GM12873 (cell line): ENCODE measurements at regions not wholly inside any gene's neighbourhood (a gene's known extent, or its start where the extent isn't known, plus 50 kb on each side); places are given as distances from the start of the nearest gene placed in this dataset.

Source experiments
- CTCF ChIP-seq: IDR thresholded peaks from 2 replicates; pipeline ENCODE4 v1.5.1; 2012; ENCODE audit warnings: low read depth, mild to moderate bottlenecking, moderate library complexity, low read length, control low read depth; ENCODE audit not compliant: insufficient read depth; ENCODE audit errors: missing control alignments

GRCh38 chr13:80245162-80245733 lies 95.7 kb downstream of the SPRY2 start:
- TF ChIP-seq CTCF = no peak

- no peak for TF ChIP-seq CTCF
Observed at GRCh38 chr13:80244574-80244973, 96.4 kb downstream of the SPRY2 start.

DNA sequence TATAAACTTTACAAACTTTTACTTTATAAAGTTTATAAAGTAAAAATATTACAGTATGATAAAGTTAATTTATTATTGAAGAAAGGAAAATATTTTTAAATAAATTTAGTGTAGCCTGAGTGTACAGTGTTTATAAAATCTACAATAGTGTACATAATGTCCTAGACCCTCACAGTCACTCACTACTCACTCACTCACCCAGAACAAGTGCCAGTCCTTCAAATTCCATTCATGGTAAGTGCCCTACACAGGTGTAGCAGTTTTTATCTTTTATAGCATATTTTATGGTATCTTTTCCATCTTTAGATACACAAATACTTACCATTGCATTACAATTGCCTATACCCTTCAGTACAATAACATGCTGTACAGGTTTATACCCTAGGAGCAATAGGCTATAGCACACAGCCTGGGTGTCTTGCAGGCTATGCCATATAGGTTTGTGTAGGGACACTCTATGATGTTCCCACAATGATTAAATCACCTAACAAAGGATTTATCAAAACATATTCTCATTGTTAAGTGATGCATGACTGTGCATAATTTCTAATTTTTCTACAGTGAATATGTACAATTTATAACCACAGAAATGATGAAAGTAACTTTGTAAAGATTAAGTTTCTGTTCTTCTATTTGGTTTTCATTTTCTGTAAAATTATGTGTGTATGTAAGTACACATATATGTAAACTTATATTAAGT lies 98.0 kb downstream of the SPRY2 start:
- no peak for TF ChIP-seq CTCF

DNA sequence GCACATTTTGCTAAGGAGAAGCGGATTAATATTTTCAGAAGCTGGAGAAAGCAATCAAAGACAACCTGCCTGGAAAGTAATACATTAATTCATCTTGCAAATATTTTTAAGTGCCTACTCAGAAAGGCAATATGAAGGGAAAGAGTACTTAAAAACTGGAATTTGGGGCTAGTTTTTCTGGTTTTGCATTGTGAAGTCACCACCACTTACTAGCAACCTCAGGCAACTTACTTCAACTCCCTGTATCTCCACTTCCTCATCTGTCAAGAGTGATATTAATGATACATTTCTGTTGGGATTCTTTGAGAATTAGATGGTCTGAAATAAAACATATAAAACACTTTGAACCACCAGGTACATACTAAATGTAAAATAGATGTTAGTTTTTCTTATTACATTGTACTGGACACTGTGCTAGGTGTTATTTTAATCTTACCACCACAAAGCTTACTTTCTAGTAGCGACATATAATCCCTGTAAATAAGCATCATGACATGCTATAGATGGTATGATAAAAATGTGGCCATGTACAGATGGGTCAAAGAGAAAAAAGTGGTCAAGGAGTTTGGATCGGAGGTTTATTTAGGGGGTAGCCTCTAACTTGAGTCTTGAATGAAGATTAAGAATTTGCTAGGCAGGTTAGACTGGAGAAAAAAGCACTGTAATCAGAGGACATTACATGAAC lies 101.2 kb downstream of the SPRY2 start:
- no peak for TF ChIP-seq CTCF

DNA sequence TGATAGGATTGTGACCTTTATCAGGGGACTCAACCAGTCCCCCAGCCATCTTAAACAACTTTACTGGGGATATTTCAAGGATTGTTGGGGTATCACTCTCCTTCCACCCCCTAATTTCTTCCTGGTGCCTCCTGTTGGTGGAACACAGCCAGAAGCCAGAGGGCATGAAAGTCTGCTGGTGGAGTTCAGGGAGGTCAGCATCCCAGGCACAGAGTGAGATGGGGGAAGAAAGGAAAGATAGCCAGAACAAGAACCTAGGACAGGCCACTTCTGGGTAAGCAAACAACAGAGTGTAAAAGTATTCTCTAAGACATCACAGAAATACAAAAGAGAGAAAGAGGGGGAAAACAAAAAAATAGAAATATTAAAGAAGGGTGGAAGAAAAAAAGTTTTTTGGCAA lies 101.8 kb downstream of the SPRY2 start:
- TF ChIP-seq CTCF = no peak

DNA sequence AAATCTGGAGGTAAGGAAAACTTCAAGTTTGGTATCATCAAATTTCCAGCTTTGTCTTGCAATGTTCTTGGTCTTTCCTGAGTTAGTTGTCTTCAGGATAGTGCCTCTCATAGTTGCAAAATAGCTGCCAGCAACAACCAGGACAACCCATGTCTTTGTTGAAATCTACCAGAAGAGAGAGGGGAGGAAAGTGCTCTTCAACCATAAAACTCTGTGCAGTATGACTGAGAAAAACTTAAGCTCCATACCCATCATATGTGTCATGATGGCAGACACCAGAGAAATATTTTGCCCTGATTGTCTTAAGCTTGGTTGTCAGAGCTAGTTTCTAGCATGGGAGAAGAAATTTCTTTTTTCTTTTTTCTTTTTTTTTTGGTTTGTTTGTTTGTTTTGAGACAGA lies 103.3 kb downstream of the SPRY2 start:
- no peak for TF ChIP-seq CTCF

GRCh38 chr13:80235967-80236302 lies 105.0 kb downstream of the SPRY2 start:
- TF ChIP-seq CTCF = no peak
